HK-2 (cell line): ENCODE measurements at regions not wholly inside any gene's neighbourhood (a gene's known extent, or its start where the extent isn't known, plus 50 kb on each side); places are given as distances from the start of the nearest gene placed in this dataset.

Source experiments
- DNase-seq: peaks from one replicate; pipeline ENCODE4 v3.0.0-alpha.2; 2018; ENCODE audit not compliant: unreplicated experiment

GRCh38 chr5:5637173-5637572, 214.7 kb downstream of the ICE1 start:
- DNase-seq, result no peak

- no peak for DNase-seq
Observed at GRCh38 chr5:5634817-5635216, 212.3 kb downstream of the ICE1 start.

- DNase-seq, result no peak
Observed at GRCh38 chr5:5633579-5633978, 211.1 kb downstream of the ICE1 start.

- DNase-seq, result no peak
Observed at GRCh38 chr5:5632678-5633077, 210.2 kb downstream of the ICE1 start.

GRCh38 chr5:5629607-5629978, 207.1 kb downstream of the ICE1 start:
- DNase-seq, result no peak

GRCh38 chr5:5628866-5629606, 206.6 kb downstream of the ICE1 start:
- no peak for DNase-seq

- no peak for DNase-seq
Observed at GRCh38 chr5:5626412-5626811, 203.9 kb downstream of the ICE1 start.

GRCh38 chr5:5625491-5625890, 203.0 kb downstream of the ICE1 start:
- no peak for DNase-seq

GRCh38 chr5:5623397-5623796, 200.9 kb downstream of the ICE1 start:
- DNase-seq, result no peak

- DNase-seq, result no peak
Observed at GRCh38 chr5:5622806-5623205, 200.3 kb downstream of the ICE1 start.

- DNase-seq, result no peak
Observed at GRCh38 chr5:5619546-5619945, 197.1 kb downstream of the ICE1 start.

- DNase-seq, result no peak
Observed at GRCh38 chr5:5617024-5617423, 194.5 kb downstream of the ICE1 start.

GRCh38 chr5:5616247-5616895, 193.9 kb downstream of the ICE1 start:
- no peak for DNase-seq

- no peak for DNase-seq
Observed at GRCh38 chr5:5615569-5615968, 193.1 kb downstream of the ICE1 start.

GRCh38 chr5:5613261-5613990, 190.9 kb downstream of the ICE1 start:
- DNase-seq, result no peak

GRCh38 chr5:5612096-5612495, 189.6 kb downstream of the ICE1 start:
- no peak for DNase-seq

- DNase-seq, result no peak
Observed at GRCh38 chr5:5609935-5610334, 187.5 kb downstream of the ICE1 start.

- DNase-seq, result no peak
Observed at GRCh38 chr5:5605170-5605764, 182.8 kb downstream of the ICE1 start.

- DNase-seq, result no peak
Observed at GRCh38 chr5:5602554-5602953, 180.1 kb downstream of the ICE1 start.

- no peak for DNase-seq
Observed at GRCh38 chr5:5598547-5599113, 176.2 kb downstream of the ICE1 start.

GRCh38 chr5:5593391-5593790, 170.9 kb downstream of the ICE1 start:
- DNase-seq, result no peak

- no peak for DNase-seq
Observed at GRCh38 chr5:5592541-5592940, 170.1 kb downstream of the ICE1 start.
